H1 (cell line): ENCODE measurements at regions not wholly inside any gene's neighbourhood (a gene's known extent, or its start where the extent isn't known, plus 50 kb on each side); places are given as distances from the start of the nearest gene placed in this dataset.
A peak's percentile ranks its signal among the peaks of the same experiment; 100 is the strongest.

Experiments used
- CTCF ChIA-PET: fragments of 300-600 bp; sonication (Branson Sonifier 250); formaldehyde crosslinking; loops from one replicate; lab custom pipeline; 2021; ENCODE audit not compliant: partially characterized antibody; lab: Charles Lee
- POLR2A ChIA-PET: fragments of 300-600 bp; sonication (Branson Sonifier 250); formaldehyde crosslinking; loops from one replicate; lab custom pipeline; 2021; ENCODE audit warnings: inconsistent platforms; ENCODE audit not compliant: partially characterized antibody; lab: Charles Lee
- DNase-seq, 2 experiments: peaks; one replicate each; pipeline versions ENCODE4 v3.0.0 to v3.0.0-alpha.2; 2010 to 2022; ENCODE audit warnings: low spot score in 2 of 2, low read depth in 1 of 2, mixed read lengths in 1 of 2
- FAIRE-seq: peaks from 2 replicates; lab custom pipeline; 2011; peaks lifted over from hg19 to GRCh38; lab: Jason Lieb, UNC
- H2AFZ ChIP-seq: 2 replicates; pipeline ENCODE4 v1.8.1; 2012; ENCODE audit warnings: low read length, inconsistent platforms
- H2AK5ac ChIP-seq: 2 replicates; pipeline ENCODE4 v1.6.1; 2013; ENCODE audit warnings: low read depth, low read length
- H2BK120ac ChIP-seq: replicated peaks from 2 replicates; pipeline ENCODE3; 2013; ENCODE audit warnings: low read depth, low read length, inconsistent platforms
- H2BK12ac ChIP-seq: 2 replicates; pipeline ENCODE4 v1.6.1; 2013; ENCODE audit warnings: low read depth, low read length
- H2BK15ac ChIP-seq: 2 replicates; pipeline ENCODE4 v1.6.1; 2013; ENCODE audit warnings: low read length
- H2BK20ac ChIP-seq: 2 replicates; pipeline ENCODE4 v1.6.1; 2013; ENCODE audit warnings: low read length
- H2BK5ac ChIP-seq: 2 replicates; pipeline ENCODE4 v1.6.1; 2013; ENCODE audit warnings: low read depth, low read length
- H3K14ac ChIP-seq: 2 replicates; pipeline ENCODE4 v1.6.1; 2013; ENCODE audit warnings: inconsistent platforms; ENCODE audit not compliant: insufficient read length
- H3K18ac ChIP-seq: 2 replicates; pipeline ENCODE4 v1.6.1; 2013; ENCODE audit warnings: low read length; ENCODE audit errors: extremely low read depth
- H3K23ac ChIP-seq: 2 replicates; pipeline ENCODE4 v1.6.1; 2013; ENCODE audit warnings: inconsistent platforms; ENCODE audit not compliant: insufficient read length
- H3K23me2 ChIP-seq: 2 replicates; pipeline ENCODE4 v1.6.1; 2013; ENCODE audit warnings: low read depth, low read length
- H3K27ac ChIP-seq: 2 replicates; pipeline ENCODE4 v1.6.1; 2011; ENCODE audit warnings: low read depth, low read length, inconsistent platforms
- H3K27me3 ChIP-seq, 4 experiments: replicated peaks in 1 of 4; 1 replicate in 1 of 4; 2 replicates in 3 of 4; pipeline versions ENCODE4 v1.6.1 to v1.8.1; 2011 to 2013; ENCODE audit warnings: low read length in 3 of 4, mild to moderate bottlenecking in 3 of 4, inconsistent platforms in 2 of 4, mixed read lengths in 2 of 4, moderate library complexity in 1 of 4; ENCODE audit not compliant: control insufficient read depth in 3 of 4, insufficient read depth in 3 of 4; ENCODE audit errors: extremely low read depth in 1 of 4
- H3K36me3 ChIP-seq, 4 experiments: 2 replicates each; pipeline versions ENCODE4 v1.6.1 to v1.8.1; 2011 to 2013; ENCODE audit warnings: mild to moderate bottlenecking in 4 of 4, low read length in 3 of 4, moderate library complexity in 2 of 4, control low read depth in 1 of 4, inconsistent platforms in 1 of 4; ENCODE audit not compliant: insufficient read depth in 4 of 4, control insufficient read depth in 2 of 4
- H3K4ac ChIP-seq: replicated peaks from 2 replicates; pipeline ENCODE3; 2013; ENCODE audit warnings: low read length, low read depth, mixed read lengths, inconsistent platforms; ENCODE audit not compliant: insufficient read length
- H3K4me1 ChIP-seq, 4 experiments: replicated peaks in 1 of 4; 1 replicate in 1 of 4; 2 replicates in 3 of 4; pipeline versions ENCODE4 v1.6.1 to v1.8.1; 2011 to 2013; ENCODE audit warnings: low read length in 3 of 4, inconsistent platforms in 2 of 4, mixed read lengths in 1 of 4; ENCODE audit not compliant: insufficient read depth in 4 of 4, control insufficient read depth in 3 of 4
- H3K4me2 ChIP-seq, 2 experiments: 2 replicates each; pipeline versions ENCODE4 v1.6.1 to v1.8.1; 2011 to 2013; ENCODE audit warnings: low read depth in 2 of 2, low read length in 2 of 2, control low read depth in 1 of 2, inconsistent platforms in 1 of 2, mild to moderate bottlenecking in 1 of 2; ENCODE audit not compliant: insufficient read depth in 1 of 2
- H3K4me3 ChIP-seq, 4 experiments: fragments of 200-600, 300-600 bp in 1 of 4; sonication (generic), shearing (Covaris generic), sonication (Bioruptor Twin) in 1 of 4; 2 replicates each; pipeline versions ENCODE4 v1.5.1 to v1.8.1; 2011 to 2016; ENCODE audit warnings: low read length in 4 of 4, low read depth in 3 of 4, control low read depth in 2 of 4, inconsistent platforms in 2 of 4, mild to moderate bottlenecking in 2 of 4, mixed read lengths in 1 of 4, moderate library complexity in 1 of 4; ENCODE audit not compliant: insufficient read depth in 2 of 4; ENCODE audit errors: extremely low read depth in 1 of 4
- H3K56ac ChIP-seq: replicated peaks from 2 replicates; pipeline ENCODE3; 2013; ENCODE audit warnings: low read depth, mild to moderate bottlenecking, mixed read lengths, low read length, inconsistent platforms; ENCODE audit not compliant: insufficient read length
- H3K79me1 ChIP-seq: 2 replicates; pipeline ENCODE4 v1.6.1; 2013; ENCODE audit warnings: low read depth, low read length, control low read depth
- H3K79me2 ChIP-seq, 2 experiments: 2 replicates each; pipeline versions ENCODE4 v1.6.1 to v1.8.1; 2012 to 2013; ENCODE audit warnings: low read length in 2 of 2, mild to moderate bottlenecking in 2 of 2, inconsistent platforms in 1 of 2; ENCODE audit not compliant: insufficient read depth in 2 of 2, control insufficient read depth in 1 of 2
- H3K9ac ChIP-seq, 4 experiments: replicated peaks in 1 of 4; 1 replicate in 1 of 4; 2 replicates in 3 of 4; pipeline versions ENCODE4 v1.6.1 to v1.8.1; 2011 to 2013; ENCODE audit warnings: low read depth in 3 of 4, low read length in 3 of 4, control low read depth in 2 of 4, mild to moderate bottlenecking in 2 of 4, moderate library complexity in 2 of 4, inconsistent platforms in 1 of 4; ENCODE audit errors: extremely low read depth in 1 of 4
- H3K9me3 ChIP-seq, 2 experiments: 2 replicates each; pipeline versions ENCODE4 v1.6.1 to v1.8.1; 2012 to 2013; ENCODE audit warnings: mild to moderate bottlenecking in 2 of 2, moderate library complexity in 2 of 2, control low read depth in 1 of 2, inconsistent platforms in 1 of 2, low read depth in 1 of 2, low read length in 1 of 2, mixed read lengths in 1 of 2; ENCODE audit not compliant: insufficient read depth in 2 of 2
- H4K20me1 ChIP-seq, 2 experiments: replicated peaks in 1 of 2; 2 replicates each; pipeline versions ENCODE3 to v1.8.1; 2011 to 2013; ENCODE audit warnings: inconsistent platforms in 2 of 2, low read length in 2 of 2, mild to moderate bottlenecking in 1 of 2; ENCODE audit not compliant: insufficient read depth in 2 of 2, control insufficient read depth in 1 of 2
- H4K5ac ChIP-seq: 2 replicates; pipeline ENCODE4 v1.6.1; 2013; ENCODE audit warnings: low read length, low read depth, mixed read lengths, inconsistent platforms; ENCODE audit not compliant: insufficient read length
- H4K8ac ChIP-seq: 2 replicates; pipeline ENCODE4 v1.8.0; 2013; ENCODE audit warnings: mild to moderate bottlenecking, moderate library complexity, low read length, inconsistent platforms; ENCODE audit not compliant: insufficient read depth; ENCODE audit errors: extremely low read depth
- H4K91ac ChIP-seq: replicated peaks from 2 replicates; pipeline ENCODE3; 2013; ENCODE audit warnings: low read length, mixed read lengths, inconsistent platforms; ENCODE audit not compliant: insufficient read length
- EZH2 ChIP-seq: fragments of 200-600 bp; sonication (generic); IDR thresholded peaks from 2 replicates; pipeline ENCODE4 v1.7.1; 2012; ENCODE audit warnings: low read depth, mild to moderate bottlenecking, moderate library complexity, low read length, inconsistent platforms; ENCODE audit not compliant: severe bottlenecking
- RNF2 ChIP-seq: fragments of 200-900, 300-1000 bp; sonication (generic); IDR thresholded peaks from 2 replicates; pipeline ENCODE4 v1.7.1; 2016; ENCODE audit warnings: borderline replicate concordance, low read depth, mild to moderate bottlenecking, antibody characterized with exemption, low read length; ENCODE audit not compliant: poor library complexity, severe bottlenecking; ENCODE audit errors: missing control alignments
- WGBS, 2 experiments: shearing (Covaris generic) in 1 of 2; methylation state at CpG; one replicate each; pipeline versions ENCODE4 v1.1.6 to v1.1.7; 2013 to 2015; ENCODE audit warnings: low lambda C conversion rate in 2 of 2, mixed read lengths in 2 of 2, inconsistent platforms in 1 of 2, low coverage in 1 of 2, missing lambda C conversion rate in 1 of 2; ENCODE audit not compliant: insufficient replicate concordance in 2 of 2, insufficient coverage in 1 of 2, insufficient read length in 1 of 2; ENCODE audit errors: extremely low coverage in 1 of 2, missing lambda C conversion rate in 1 of 2; 5-methylcytosine and 5-hydroxymethylcytosine counted together

- no peak overlapping the region for H2BK15ac ChIP-seq
- H3K27ac ChIP-seq, result no peak overlapping the region
- H3K23me2 ChIP-seq, result no peaks in the 10 kb centered on the region
- no peak overlapping the region for H3K4me2 ChIP-seq
- no peak overlapping the region for H4K5ac ChIP-seq
- H3K4me3 ChIP-seq, result no peak overlapping the region
- 0 out of 2 replicates have a peak overlapping the region, but pooled peaks have one; percentile 26 for H2BK20ac ChIP-seq
- H3K18ac ChIP-seq, result no peak overlapping the region
- H2BK12ac ChIP-seq, result no peak overlapping the region
- H2BK120ac ChIP-seq, result no peak overlapping the region
- ChIA-PET CTCF (interaction anchor here (0.9 to 1.6 kb wide), 2 partner anchors 14 to 137 kb away, joined by 3 to 8 read pairs; no protein-coding TSS in a partner anchor), POLR2A (interaction anchor here (1.0 to 1.5 kb wide), 2 partner anchors 10 to 12 kb away, joined by 3 read pairs; no protein-coding TSS in a partner anchor)
- no peak overlapping the region for H3K23ac ChIP-seq
- no peak overlapping the region for H3K9ac ChIP-seq
- DNase-seq, result no peak
- no peak for TF ChIP-seq EZH2
- TF ChIP-seq RNF2, result no peak
- no peak overlapping the region for H2AFZ ChIP-seq
- no peak overlapping the region for H3K4ac ChIP-seq
- H4K20me1 ChIP-seq, result no peaks in the 10 kb centered on the region
- H3K9me3 ChIP-seq, result peaks cover 5 to 9% of the 10 kb centered on the region in 2 experiments; a peak in 1 of 4 replicates
- H4K8ac ChIP-seq, result no peak overlapping the region; the same call in 1 of the 2 replicates
- H4K91ac ChIP-seq, result no peak overlapping the region
- 0 out of 7 replicates have a peak, but pooled peaks cover 0 to 2% (median 0%) of the 10 kb centered on the region in 4 experiments for H3K27me3 ChIP-seq
- H3K14ac ChIP-seq, result no peak overlapping the region
- FAIRE-seq, result no peak
- H2AK5ac ChIP-seq, result no peak overlapping the region
- H3K79me2 ChIP-seq, result no peaks in the 10 kb centered on the region
- no peaks in the 10 kb centered on the region for H3K36me3 ChIP-seq
- no peak overlapping the region for H3K56ac ChIP-seq
- H2BK5ac ChIP-seq, result no peak overlapping the region
- no peaks in the 10 kb centered on the region for H3K79me1 ChIP-seq
- H3K4me1 ChIP-seq, result no peaks in the 10 kb centered on the region; a peak in 1 of 7 replicates
- WGBS, 2 experiments, result 83% methylated on average over 5 of the region's 5 CpGs; no CpG with 5 or more reads in 1 of the 2 experiments
Measured at GRCh38 chr11:130725421-130726233, 190.7 kb downstream of the SNX19 start.
